Lung microvascular endothelial cell (primary cell): ENCODE measurements at regions not wholly inside any gene's neighbourhood (a gene's known extent, or its start where the extent isn't known, plus 50 kb on each side); places are given as distances from the start of the nearest gene placed in this dataset.
"Not testable (repeated sequence)": the region's sequence is repeated elsewhere in the genome, so short reads cannot be mapped to it uniquely, and the experiment has no call there.

Experiments
- DNase-seq, 2 donors: peaks; one replicate each; pipeline versions ENCODE4 v3.0.0 to v3.0.0-alpha.2; 2010; ENCODE audit warnings: low read depth in 2 of 2

- DNase-seq, result no peak
Measured at GRCh38 chr3:1456781-1457311, 364.0 kb downstream of the CNTN6 start.

- no peak for DNase-seq
Measured at GRCh38 chr3:1462371-1462770, 369.5 kb downstream of the CNTN6 start.

DNA sequence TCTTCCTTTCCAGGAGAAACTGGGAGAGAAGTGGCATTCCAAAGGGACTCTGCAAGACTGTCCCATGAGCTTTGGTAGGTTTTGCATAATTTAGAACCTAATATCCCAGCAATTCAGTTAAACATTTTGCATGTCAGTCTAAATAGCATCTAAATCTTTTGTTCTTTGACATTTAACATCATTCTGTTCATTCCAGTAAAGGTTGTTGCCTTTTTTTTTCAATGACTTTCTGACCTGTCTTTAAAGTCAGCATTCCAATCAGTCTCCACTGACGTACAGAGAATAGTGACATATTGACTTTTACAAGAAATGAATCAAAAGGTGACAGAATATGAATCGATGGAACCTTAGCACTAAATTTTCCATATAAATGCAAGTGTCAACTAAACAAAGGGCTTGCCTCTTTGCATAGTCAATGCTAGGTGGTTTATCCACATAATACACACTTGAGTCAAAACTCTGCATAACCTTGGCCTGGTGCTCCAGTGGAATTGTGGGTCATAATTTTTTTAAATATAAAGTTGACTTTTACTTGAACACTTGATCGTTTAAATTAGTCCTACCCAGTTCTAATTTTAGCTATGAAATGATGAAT, 370.1 kb downstream of the CNTN6 start:
- DNase-seq, result no peak

- not testable (repeated sequence) for DNase-seq
Measured at GRCh38 chr3:1465091-1465490, 372.3 kb downstream of the CNTN6 start.

DNA sequence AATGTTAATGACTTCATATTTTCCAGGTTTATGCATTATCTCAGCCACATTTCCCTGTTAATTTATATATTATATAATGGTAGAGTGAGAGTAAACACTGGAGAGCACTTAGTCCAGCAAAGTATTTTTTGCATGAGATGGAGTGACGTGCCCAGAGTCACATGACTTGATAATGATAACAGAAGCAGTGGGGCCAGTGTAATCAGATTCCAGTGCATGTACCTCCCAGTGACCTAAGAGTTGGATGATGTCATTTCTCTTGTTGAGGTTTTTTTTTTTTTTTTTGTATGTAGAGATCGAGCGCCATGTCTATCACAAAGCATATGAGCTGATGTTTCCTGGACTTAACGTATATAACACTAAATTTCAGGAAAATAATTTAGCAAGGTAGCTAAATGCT, 375.3 kb downstream of the CNTN6 start:
- DNase-seq, result no peak

DNA sequence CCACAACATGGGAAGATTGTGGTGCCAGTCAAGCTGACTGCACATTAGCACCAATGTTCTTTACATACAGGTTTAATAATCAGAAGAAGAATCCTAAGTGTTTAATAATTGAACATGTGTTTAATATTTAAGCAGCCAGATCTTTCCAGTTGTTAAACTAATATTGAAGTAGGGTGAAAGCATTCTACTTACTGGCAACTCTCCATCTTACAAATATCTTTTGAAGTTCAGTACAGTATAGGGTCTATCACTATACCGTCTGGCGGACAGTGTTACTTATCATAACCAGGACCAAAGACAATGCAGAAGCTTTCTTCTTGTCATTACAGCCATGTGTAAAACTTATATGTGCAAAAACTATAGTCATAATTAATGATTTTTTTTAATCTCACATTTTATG, 376.4 kb downstream of the CNTN6 start:
- DNase-seq, result no peak

GRCh38 chr3:1469687-1470086, 376.9 kb downstream of the CNTN6 start:
- no peak for DNase-seq

DNA sequence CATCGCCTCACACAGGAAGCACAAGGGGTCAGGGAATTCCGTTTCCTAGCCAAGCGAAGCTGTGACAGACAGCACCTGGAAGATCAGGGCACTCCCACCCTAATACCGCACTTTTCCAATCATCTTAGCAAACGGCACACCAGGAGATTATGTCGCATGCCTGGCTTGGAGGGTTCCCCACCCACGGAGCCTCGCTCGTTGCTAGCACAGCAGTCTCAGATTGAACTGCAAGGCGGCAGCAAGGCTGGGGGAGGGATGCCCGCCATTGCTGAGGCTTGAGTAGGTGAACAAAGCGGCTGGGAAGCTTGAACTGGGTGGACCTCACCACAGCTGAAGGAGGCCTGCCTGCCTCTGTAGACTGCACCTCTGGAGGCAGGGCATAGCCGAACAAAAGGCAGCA, 384.8 kb downstream of the CNTN6 start:
- no peak for DNase-seq

- DNase-seq, result no peak
Measured at GRCh38 chr3:1495466-1495865, 402.6 kb downstream of the CNTN6 start.

GRCh38 chr3:1499694-1500093, 406.9 kb downstream of the CNTN6 start:
- no peak for DNase-seq

DNA sequence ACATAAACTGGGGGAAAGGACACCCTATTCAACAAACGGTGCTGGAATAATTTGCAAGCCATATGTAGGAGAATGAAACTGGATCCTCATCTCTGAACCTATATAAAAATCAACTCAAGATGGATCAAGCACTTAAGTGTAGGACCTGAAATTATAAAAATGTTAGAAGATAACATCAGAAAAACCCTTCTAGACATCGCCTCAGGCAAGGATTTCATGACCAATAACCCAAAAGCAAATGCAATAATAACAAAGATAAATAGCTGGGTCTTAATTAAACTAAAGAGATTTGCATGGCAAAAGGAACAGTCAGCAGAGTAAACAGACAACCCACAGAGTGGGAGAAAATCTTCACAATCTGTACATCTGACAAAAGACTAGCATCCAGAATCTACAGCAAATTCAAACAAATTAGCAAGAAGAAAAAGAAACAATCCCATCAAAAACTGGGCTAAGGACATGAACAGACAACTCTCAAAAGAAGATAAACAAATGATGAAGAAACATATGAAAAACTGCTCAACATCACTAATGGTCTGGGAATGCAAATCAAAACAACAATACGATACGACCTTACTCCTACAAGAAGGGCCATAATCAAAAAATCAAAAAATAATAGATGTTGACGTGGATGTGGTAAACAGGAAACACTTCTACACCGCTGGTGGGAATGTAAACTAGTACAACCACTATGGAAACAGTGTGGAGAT, 408.7 kb downstream of the CNTN6 start:
- no peak for DNase-seq

DNA sequence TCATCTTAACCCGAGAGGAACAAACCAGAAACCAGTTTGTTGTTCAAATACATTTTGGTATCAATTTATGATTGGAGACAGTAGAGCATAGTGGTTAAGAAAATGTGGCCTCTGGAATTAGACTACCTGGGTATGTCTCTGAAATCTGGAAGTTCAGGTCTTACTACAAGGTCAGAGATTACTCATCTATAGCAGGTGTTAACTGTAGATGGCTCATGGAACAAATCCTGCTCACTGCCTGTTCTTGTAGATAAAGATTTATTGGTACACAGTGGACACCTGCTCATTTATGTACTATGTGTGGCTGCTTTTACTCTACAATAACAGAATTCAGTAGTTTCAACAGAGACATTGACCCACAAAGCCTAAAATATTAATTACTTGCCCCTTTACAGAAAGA, 413.3 kb downstream of the CNTN6 start:
- DNase-seq, result no peak

DNA sequence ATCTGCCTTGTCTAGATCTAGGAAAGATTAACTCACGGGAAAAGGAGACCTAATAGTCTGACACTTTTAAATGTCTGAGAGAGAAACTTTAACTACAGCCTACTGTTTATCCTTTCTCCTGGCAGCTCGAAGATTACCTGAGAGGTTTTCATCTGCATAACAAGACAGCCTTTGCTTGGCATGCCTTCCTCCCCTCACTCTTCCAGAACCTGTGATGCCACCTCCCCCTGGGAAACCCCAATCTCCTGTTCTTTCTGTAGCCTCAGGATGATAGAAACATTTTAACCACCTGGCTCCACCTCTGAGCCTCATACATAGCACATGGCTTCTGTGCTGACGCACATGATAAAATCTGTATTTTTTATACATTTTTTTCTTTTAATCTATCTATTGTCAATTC, 420.8 kb downstream of the CNTN6 start:
- DNase-seq, result no peak

GRCh38 chr3:1515882-1516281, 423.1 kb downstream of the CNTN6 start:
- no peak for DNase-seq

DNA sequence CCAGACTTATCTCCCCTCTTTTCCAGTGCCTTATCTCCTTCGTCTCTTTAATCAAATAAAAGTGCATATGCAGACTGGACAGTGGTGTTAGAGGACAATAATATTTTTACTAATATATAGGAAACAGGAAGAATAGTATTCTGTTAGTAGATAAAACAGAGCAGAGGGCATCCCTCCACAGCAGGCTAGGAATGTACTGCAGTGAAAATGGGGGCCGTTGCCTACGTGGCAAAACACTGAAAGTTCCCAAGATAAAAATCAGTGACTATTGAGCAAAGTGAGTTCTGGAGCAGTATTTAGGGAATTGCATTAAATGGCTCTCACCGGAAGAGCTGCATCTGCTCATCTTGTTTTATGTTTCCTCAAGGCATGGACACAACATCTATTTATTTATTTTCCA, 435.0 kb downstream of the CNTN6 start:
- DNase-seq, result no peak

GRCh38 chr3:1528621-1529020, 435.8 kb downstream of the CNTN6 start:
- DNase-seq, result no peak

DNA sequence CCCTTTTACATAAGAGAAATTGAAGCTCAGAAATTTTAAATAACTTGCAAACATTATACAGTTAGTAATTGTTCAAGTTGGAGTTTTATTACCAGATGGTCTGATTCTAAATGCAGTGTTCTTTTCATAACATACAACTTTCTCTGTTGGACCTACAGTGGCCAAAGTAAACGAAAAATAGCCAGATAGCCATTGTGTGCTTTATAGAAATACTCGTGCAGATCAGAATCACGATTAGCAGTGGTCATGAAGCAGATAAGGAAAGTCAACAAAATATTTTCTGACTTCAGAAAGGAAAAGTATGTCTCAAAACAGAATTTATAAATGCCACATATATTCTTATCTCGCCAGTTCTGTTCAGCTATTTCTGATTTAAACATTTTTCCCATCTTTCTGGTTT, 436.9 kb downstream of the CNTN6 start:
- no peak for DNase-seq

GRCh38 chr3:1531981-1532380, 439.2 kb downstream of the CNTN6 start:
- no peak for DNase-seq

DNA sequence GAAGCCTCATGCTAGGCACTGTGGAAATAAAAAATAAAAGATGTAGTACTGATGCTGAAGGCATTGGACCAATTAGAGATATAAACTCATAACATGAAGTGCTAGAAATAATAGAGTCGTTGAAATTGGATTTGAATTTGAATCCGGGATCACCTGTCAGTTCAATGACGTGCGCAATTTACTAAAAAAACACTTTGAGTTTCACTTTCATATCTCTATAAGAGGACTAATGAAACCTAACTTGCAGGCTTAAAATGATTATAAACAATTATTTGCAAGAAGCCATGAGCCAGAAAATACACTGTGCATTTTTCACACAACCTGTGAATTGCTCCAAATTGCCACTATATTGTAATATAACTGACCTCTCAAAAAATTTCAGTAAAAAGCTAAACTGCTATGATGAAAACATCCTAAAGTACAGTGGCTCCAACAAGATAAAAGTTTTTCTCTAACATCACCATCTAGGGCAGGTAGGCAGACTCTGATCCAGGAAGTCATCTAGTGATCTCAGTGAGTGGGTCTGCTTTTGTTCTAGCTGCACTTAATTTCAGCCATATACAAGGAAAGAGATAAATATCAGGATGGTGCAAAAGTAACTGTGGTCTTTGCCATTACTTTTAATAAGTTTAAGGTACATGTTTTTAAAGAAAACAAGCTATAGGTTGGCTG, 440.2 kb downstream of the CNTN6 start:
- DNase-seq, result no peak

GRCh38 chr3:1533763-1534162, 440.9 kb downstream of the CNTN6 start:
- DNase-seq, result no peak

DNA sequence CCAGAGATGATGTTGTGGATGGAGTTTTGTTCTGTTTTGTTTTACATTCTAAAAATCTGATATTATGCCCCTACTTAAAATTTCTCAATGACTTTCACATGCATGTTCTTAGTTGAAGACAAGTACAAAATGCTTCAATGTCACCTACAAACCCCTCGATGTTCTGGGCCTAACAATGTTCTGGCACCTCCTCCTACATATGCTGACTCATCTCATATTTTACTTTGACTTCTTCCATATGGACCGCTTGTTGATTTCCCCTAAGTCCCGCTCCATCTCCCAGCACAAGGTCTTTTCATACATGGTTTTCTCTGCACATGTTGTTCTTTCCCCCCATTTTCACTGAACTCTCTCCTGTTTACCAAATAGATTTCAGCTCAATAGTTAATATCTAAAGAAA, 441.4 kb downstream of the CNTN6 start:
- DNase-seq, result no peak

- no peak for DNase-seq
Measured at GRCh38 chr3:1535361-1535760, 442.5 kb downstream of the CNTN6 start.

DNA sequence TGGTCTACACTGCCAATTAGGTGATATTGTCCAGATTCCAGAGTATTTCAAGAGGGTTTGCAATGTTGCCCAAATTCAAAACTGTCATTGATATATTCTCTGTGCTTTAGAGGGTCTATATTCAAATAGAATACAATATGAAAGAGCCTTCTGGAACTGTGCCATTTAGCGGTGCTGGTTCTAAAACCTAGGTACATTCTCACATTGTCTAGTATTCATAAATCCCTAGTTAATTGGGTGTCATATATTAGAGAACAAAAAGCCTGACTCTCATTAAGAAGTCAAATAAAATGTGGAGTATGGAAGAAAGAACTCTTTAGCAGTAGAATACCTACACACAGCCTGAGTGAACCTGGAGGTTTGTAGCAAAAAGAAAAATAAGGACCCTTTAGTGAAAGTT, 447.9 kb downstream of the CNTN6 start:
- no peak for DNase-seq
